HepG2 (cell line): ENCODE measurements at regions not wholly inside any gene's neighbourhood (a gene's known extent, or its start where the extent isn't known, plus 50 kb on each side); places are given as distances from the start of the nearest gene placed in this dataset.

ENCODE experiments used
- ATAC-seq: fragments of 200-7000 bp; cut with Tn5 transposase; 3 replicates; pipeline ENCODE4 v1.9.1; 2020; ENCODE audit warnings: mild to moderate bottlenecking, moderate library complexity
- BruUV-seq: library from RNA; stranded (reverse); fragments of 400-500 nt; replicated peaks from 2 replicates; lab custom pipeline; 2021; lab: Mats Ljungman, UMichigan
- CTCF ChIA-PET: fragments of 300-600 bp; formaldehyde crosslinking; extraction: SDS; loops from one replicate; lab custom pipeline; 2021; ENCODE audit warnings: low total read pairs, inconsistent platforms, low intra/inter-chr PET ratio; lab: Yijun Ruan, JAX
- POLR2A ChIA-PET: fragments of 350-600 bp; sonication (Branson Sonifier 250); formaldehyde crosslinking; loops from one replicate; lab custom pipeline; 2020; ENCODE audit warnings: antibody characterized with exemption, inconsistent platforms; lab: Yijun Ruan, JAX
- DNase-seq: peaks from one replicate; pipeline ENCODE4 v3.0.0-alpha.2; 2015; ENCODE audit warnings: low spot score
- FAIRE-seq: peaks from 3 replicates; lab custom pipeline; 2011; peaks lifted over from hg19 to GRCh38; lab: Jason Lieb, UNC
- H2AFZ ChIP-seq: one replicate; pipeline ENCODE4 v1.6.1; 2011; ENCODE audit warnings: low read length, inconsistent platforms
- H3K27ac ChIP-seq: fragments of 300-600 bp; 3 replicates; pipeline ENCODE4 v1.8.0; 2011; ENCODE audit warnings: mixed run types, mild to moderate bottlenecking, mixed read lengths, low read length, inconsistent platforms; ENCODE audit not compliant: insufficient read depth; ENCODE audit errors: extremely low read length
- H3K27me3 ChIP-seq, 2 experiments: fragments of 200-600 bp in 1 of 2; 2 replicates in 1 of 2; 3 replicates in 1 of 2; pipeline versions ENCODE4 v1.6.0 to v1.8.0; 2011; ENCODE audit warnings: low read length in 2 of 2, mild to moderate bottlenecking in 2 of 2, moderate library complexity in 2 of 2, inconsistent platforms in 1 of 2; ENCODE audit not compliant: insufficient read depth in 2 of 2, control insufficient read depth in 1 of 2
- H3K36me3 ChIP-seq, 2 experiments: fragments of 200-600 bp in 1 of 2; replicated peaks in 1 of 2; 2 replicates in 1 of 2; 3 replicates in 1 of 2; pipeline versions ENCODE4 v1.5.1 to v1.8.0; 2011; ENCODE audit warnings: low read length in 2 of 2, inconsistent platforms in 1 of 2; ENCODE audit not compliant: insufficient read depth in 2 of 2, control insufficient read depth in 1 of 2
- H3K4me1 ChIP-seq: 2 replicates; pipeline ENCODE4 v1.5.1; 2012; ENCODE audit warnings: low read length, inconsistent platforms; ENCODE audit not compliant: insufficient read depth
- H3K4me2 ChIP-seq: 2 replicates; pipeline ENCODE4 v1.6.0; 2011; ENCODE audit warnings: low read depth, low read length, inconsistent platforms
- H3K4me3 ChIP-seq, 3 experiments: fragments of 200-600 bp in 1 of 3; sonication (generic), shearing (Covaris generic) in 1 of 3; replicated peaks in 1 of 3; 2 replicates each; pipeline ENCODE4 v1.5.1; 2011 to 2016; ENCODE audit warnings: low read length in 3 of 3, inconsistent platforms in 2 of 3, low read depth in 2 of 3, mild to moderate bottlenecking in 2 of 3, control low read depth in 1 of 3, mixed read lengths in 1 of 3; ENCODE audit not compliant: insufficient read depth in 1 of 3
- H3K79me2 ChIP-seq: one replicate; pipeline ENCODE4 v1.6.1; 2011; ENCODE audit warnings: low read length, inconsistent platforms; ENCODE audit not compliant: insufficient read depth
- H3K9ac ChIP-seq: 2 replicates; pipeline ENCODE4 v1.6.0; 2011; ENCODE audit warnings: mild to moderate bottlenecking, low read depth, low read length, inconsistent platforms; ENCODE audit not compliant: insufficient read depth
- H3K9me3 ChIP-seq: 2 replicates; pipeline ENCODE4 v1.5.1; 2012; ENCODE audit warnings: mild to moderate bottlenecking, low read length
- H4K20me1 ChIP-seq: 2 replicates; pipeline ENCODE4 v1.6.0; 2011; ENCODE audit warnings: inconsistent platforms, mild to moderate bottlenecking, low read length, moderate library complexity; ENCODE audit not compliant: insufficient read depth
- ATM ChIP-seq: fragments of 450-650 bp; IDR thresholded peaks from 2 replicates; pipeline ENCODE4 v1.7.1; 2017; ENCODE audit warnings: mild to moderate bottlenecking, borderline replicate concordance
- CEBPG ChIP-seq: IDR thresholded peaks from 2 replicates; pipeline ENCODE4 v1.6.1; 2016
- CENPBD1 ChIP-seq: sonication (generic); formaldehyde crosslinking; IDR thresholded peaks from 2 replicates; pipeline ENCODE4 v1.8.0; 2022; ENCODE audit warnings: missing genetic modification reagents, low read depth, mild to moderate bottlenecking, borderline replicate concordance
- DMAP1 ChIP-seq: IDR thresholded peaks from 2 replicates; pipeline ENCODE4 v1.6.1; 2016
- GPN1 ChIP-seq: sonication (generic); formaldehyde crosslinking; IDR thresholded peaks from 2 replicates; pipeline ENCODE4 v1.5.1; 2020; ENCODE audit warnings: missing genetic modification reagents, borderline replicate concordance
- KDM3A ChIP-seq: IDR thresholded peaks from 2 replicates; pipeline ENCODE4 v1.6.1; 2018; ENCODE audit warnings: low read depth, missing compliant biosample characterization
- KDM6A ChIP-seq: IDR thresholded peaks from 2 replicates; pipeline ENCODE4 v1.6.1; 2016; ENCODE audit warnings: low read depth
- MBD4 ChIP-seq: IDR thresholded peaks from 2 replicates; pipeline ENCODE4 v1.6.1; 2012; ENCODE audit warnings: low read length, inconsistent platforms, borderline replicate concordance
- MYPOP ChIP-seq: sonication (generic); formaldehyde crosslinking; IDR thresholded peaks from 2 replicates; pipeline ENCODE4 v1.8.1; 2023; ENCODE audit warnings: mild to moderate bottlenecking, moderate library complexity, missing genetic modification reagents
- SAP130 ChIP-seq: IDR thresholded peaks from 2 replicates; pipeline ENCODE4 v1.6.1; 2016; ENCODE audit warnings: low read depth
- THAP11 ChIP-seq: IDR thresholded peaks from 2 replicates; pipeline ENCODE4 v1.6.1; 2016; ENCODE audit warnings: missing biosample characterization, missing genetic modification reagents
- U2AF2 ChIP-seq: fragments of 200-400 bp; formaldehyde crosslinking; IDR thresholded peaks from 2 replicates; pipeline ENCODE4 v1.6.1; 2017; ENCODE audit warnings: low read depth, mild to moderate bottlenecking, low read length
- ZFP1 ChIP-seq: IDR thresholded peaks from 2 replicates; pipeline ENCODE4 v1.6.1; 2016
- ZNF253 ChIP-seq: sonication (generic); formaldehyde crosslinking; IDR thresholded peaks from 2 replicates; pipeline ENCODE4 v1.8.0; 2022; ENCODE audit warnings: mild to moderate bottlenecking, missing genetic modification reagents, borderline replicate concordance
- ZNF407 ChIP-seq: sonication (generic); formaldehyde crosslinking; IDR thresholded peaks from one replicate; pipeline ENCODE4 v1.5.1; 2020; ENCODE audit warnings: mild to moderate bottlenecking, missing genetic modification reagents; ENCODE audit errors: not compliant biosample characterization
- ZNF414 ChIP-seq: sonication (generic); formaldehyde crosslinking; IDR thresholded peaks from 2 replicates; pipeline ENCODE4 v1.5.0; 2020; ENCODE audit warnings: missing genetic modification reagents
- ZNF441 ChIP-seq: sonication (generic); formaldehyde crosslinking; IDR thresholded peaks from 2 replicates; pipeline ENCODE4 v1.7.0; 2021; ENCODE audit warnings: missing genetic modification reagents, borderline replicate concordance
- WGBS: methylation state at CpG from one replicate; pipeline ENCODE4 v1.1.6; 2017; ENCODE audit warnings: low lambda C conversion rate; 5-methylcytosine and 5-hydroxymethylcytosine counted together
- in situ Hi-C: cut with HindIII; loops from 2 replicates; pipeline ENCODE4 v1.10.0; 2017; ENCODE audit warnings: low pct_unique_long_range_greater_than_20kb; ENCODE audit not compliant: extremely low pct_ligation_motif_present
- intact Hi-C: fragments of 100-400 bp; cut with micrococcal nuclease; formaldehyde crosslinking; loops from one replicate; pipeline ENCODE4 v1.10.0; 2022; ENCODE audit not compliant: unreplicated experiment

GRCh38 chr1:91575909-91576519, 75.4 kb downstream of the CDC7 start:
- Histone ChIP-seq H3K4me3 (no peak overlapping the region), H3K9ac (no peak overlapping the region), H2AFZ (no peak overlapping the region), H3K4me2 (no peak overlapping the region), H3K27me3 (peaks cover 0 to 1% of the 10 kb centered on the region in 2 experiments; a peak in 1 of 5 replicates), H3K4me1 (0 out of 2 replicates have a peak, but pooled peaks cover 8% of the 10 kb centered on the region), H4K20me1 (no peaks in the 10 kb centered on the region; the same call in 1 of the 2 replicates), H3K27ac (no peak overlapping the region), H3K9me3 (no peaks in the 10 kb centered on the region), H3K36me3 (no peaks in the 10 kb centered on the region), H3K79me2 (no peaks in the 10 kb centered on the region)
- intact Hi-C loops = no loop called here
- 11% methylated on average over 4 of the region's 4 CpGs for WGBS
- FAIRE-seq = no peak
- ATAC-seq = no peak
- no TSS peak for BruUV-seq
- in situ Hi-C loops = no loop called here
- POLR2A ChIA-PET = no interaction called here
- CTCF ChIA-PET = no interaction called here
- no peak for DNase-seq
- TF ChIP-seq CEBPG (CRISPR knock-in tag) (no peak), SAP130 (no peak), CENPBD1 (no peak), KDM3A (CRISPR knock-in tag) (no peak), MBD4 (no peak), ZNF441 (CRISPR knock-in tag) (no peak), ZNF414 (CRISPR knock-in tag) (no peak), THAP11 (CRISPR knock-in tag) (no peak), ATM (no peak), MYPOP (CRISPR knock-in tag) (no peak), KDM6A (CRISPR knock-in tag) (no peak), ZNF253 (CRISPR knock-in tag) (no peak), U2AF2 (no peak), DMAP1 (CRISPR knock-in tag) (no peak), ZNF407 (no peak), ZFP1 (no peak), GPN1 (no peak)
